Sigmoid colon (tissue), 6 donors: ENCODE measurements at regions not wholly inside any gene's neighbourhood (a gene's known extent, or its start where the extent isn't known, plus 50 kb on each side); places are given as distances from the start of the nearest gene placed in this dataset.

Experiments used
- DNase-seq: peaks from one replicate; pipeline ENCODE4 v3.0.0-alpha.2; 2019
- H3K27ac ChIP-seq, 4 donors: fragments of 200-600 bp; sonication (generic); one replicate each; pipeline ENCODE4 v1.5.1; 2016 to 2019; ENCODE audit warnings: mild to moderate bottlenecking in 1 of 4
- H3K27me3 ChIP-seq, 3 donors: fragments of 200-600 bp; sonication (generic); one replicate each; pipeline ENCODE4 v1.5.1; 2019; ENCODE audit warnings: mild to moderate bottlenecking in 1 of 3
- H3K36me3 ChIP-seq, 4 donors: fragments of 200-600 bp; sonication (generic); one replicate each; pipeline ENCODE4 v1.5.1; 2016 to 2019
- H3K4me1 ChIP-seq, 4 donors: fragments of 200-600 bp; sonication (generic); one replicate each; pipeline ENCODE4 v1.5.1; 2017 to 2019
- H3K4me3 ChIP-seq, 4 donors: fragments of 200-600 bp; sonication (generic); one replicate each; pipeline ENCODE4 v1.5.1; 2017 to 2019; ENCODE audit warnings: mild to moderate bottlenecking in 2 of 4, moderate library complexity in 1 of 4
- H3K9me3 ChIP-seq, 4 donors: fragments of 200-600 bp in 3 of 4; sonication (generic) in 3 of 4; one replicate each; pipeline versions ENCODE4 v1.5.1 to v1.6.1; 2013 to 2019
- CTCF ChIP-seq, 4 experiments: fragments of 450-650 bp in 3 of 4; fragments of 200-600 bp in 1 of 4; IDR thresholded peaks; one replicate each; pipeline ENCODE4 v1.5.1; 2016 to 2019; ENCODE audit warnings: antibody characterized with exemption in 4 of 4, mild to moderate bottlenecking in 3 of 4, moderate library complexity in 2 of 4
- EP300 ChIP-seq, 4 donors: sonication (generic); formaldehyde crosslinking; IDR thresholded peaks; one replicate each; pipeline ENCODE4 v1.6.1; 2017; ENCODE audit warnings: antibody characterized with exemption in 4 of 4
- POLR2A ChIP-seq, 2 donors: fragments of 450-650 bp; IDR thresholded peaks; one replicate each; pipeline ENCODE4 v1.6.1; 2016; ENCODE audit warnings: antibody characterized with exemption in 2 of 2, mild to moderate bottlenecking in 2 of 2, moderate library complexity in 2 of 2
- POLR2AphosphoS5 ChIP-seq, 4 donors: sonication (generic); formaldehyde crosslinking; IDR thresholded peaks; one replicate each; pipeline ENCODE4 v1.6.1; 2017; ENCODE audit warnings: antibody characterized with exemption in 4 of 4
- WGBS, 2 donors: extraction: QIAGEN DNeasy Blood & Tissue Kit; methylation state at CpG; one replicate each; pipeline ENCODE4 v1.1.7; 2013; 5-methylcytosine and 5-hydroxymethylcytosine counted together
- intact Hi-C: fragments of 100-400 bp; cut with DNase I; formaldehyde crosslinking; loops from one replicate; pipeline ENCODE4 v1.15.1; 2023
- donor health status: healthy with polysubstance abuse.
- donor health status: healthy.

DNA sequence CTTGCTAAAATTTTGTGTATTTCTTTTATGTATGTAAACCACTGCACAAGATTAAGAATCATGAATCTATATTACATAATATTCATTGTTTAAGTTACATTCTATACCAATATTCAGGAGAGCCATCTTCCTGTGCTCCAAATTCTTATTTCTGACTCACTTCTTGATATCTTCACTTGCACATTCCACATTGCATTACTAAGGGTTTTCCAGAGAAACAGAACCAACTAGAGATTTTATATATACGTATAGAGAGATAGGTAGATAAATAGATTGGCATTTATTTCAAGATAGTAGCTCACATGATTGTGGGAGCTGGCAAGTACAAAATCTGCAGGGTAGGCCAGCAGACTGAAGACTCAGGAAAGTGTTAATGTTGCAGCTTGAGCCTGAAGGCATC is 222.2 kb upstream of the PRSS16 start:
- TF ChIP-seq EP300 (IDR thresholded peaks at IDR 0.05), result no peak
- TF ChIP-seq CTCF (IDR thresholded peaks at IDR 0.05), result no peak
- no peak for TF ChIP-seq POLR2AphosphoS5 (IDR thresholded peaks at IDR 0.05)
- TF ChIP-seq POLR2A (IDR thresholded peaks at IDR 0.05), result no peak
- no peak for DNase-seq
- H3K4me3 ChIP-seq, result no peak overlapping the region
- intact Hi-C loops, result no loop called here
- peaks cover 0 to 3% (median under 1%) of the 10 kb centered on the region in 4 donors for H3K4me1 ChIP-seq
- no peaks in the 10 kb centered on the region for H3K9me3 ChIP-seq
- H3K36me3 ChIP-seq, result no peaks in the 10 kb centered on the region
- no peaks in the 10 kb centered on the region for H3K27me3 ChIP-seq
- H3K27ac ChIP-seq, result no peak overlapping the region
- WGBS, 2 donors, result 92 to 93% methylated on average over 1 of the region's 1 CpG

DNA sequence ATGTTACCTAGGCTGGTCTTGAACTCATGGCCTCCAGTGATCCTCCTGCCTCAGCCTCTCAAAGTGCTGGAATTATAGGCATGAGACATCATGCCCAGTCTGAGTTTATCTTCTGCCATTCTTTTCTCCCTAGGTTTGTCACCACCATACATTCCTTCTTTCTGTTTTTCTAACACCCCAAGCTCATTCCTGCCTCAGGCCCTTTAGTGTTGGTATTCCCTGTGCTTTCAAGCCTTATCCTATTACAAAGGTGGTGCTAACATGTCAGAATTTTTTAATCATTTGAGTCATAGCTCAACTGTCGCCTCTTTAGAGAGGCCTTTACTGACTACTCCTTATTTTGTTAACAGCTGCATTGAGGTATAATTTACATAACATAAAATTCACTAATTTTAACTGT is 221.1 kb upstream of the PRSS16 start:
- DNase-seq, result no peak

GRCh38 chr6:27031302-27031701 is 216.2 kb upstream of the PRSS16 start:
- intact Hi-C loops, result no loop called here
- 96 to 99% methylated on average over 1 of the region's 1 CpG for WGBS, 2 donors

More for the DNA sequence above, 221.1 kb upstream of the PRSS16 start:
- intact Hi-C loops, result no loop called here
- Histone ChIP-seq H3K27ac (no peak overlapping the region), H3K4me1 (no peaks in the 10 kb centered on the region), H3K4me3 (no peak overlapping the region), H3K9me3 (no peaks in the 10 kb centered on the region), H3K36me3 (no peaks in the 10 kb centered on the region), H3K27me3 (no peaks in the 10 kb centered on the region)
- WGBS, 2 donors, result 92 to 93% methylated on average over 1 of the region's 1 CpG
- TF ChIP-seq POLR2A (IDR thresholded peaks at IDR 0.05) (no peak), CTCF (IDR thresholded peaks at IDR 0.05) (no peak), EP300 (IDR thresholded peaks at IDR 0.05) (no peak), POLR2AphosphoS5 (IDR thresholded peaks at IDR 0.05) (no peak)

GRCh38 chr6:27038498-27038897 is 209.0 kb upstream of the PRSS16 start:
- Histone ChIP-seq H3K27ac (no peak overlapping the region), H3K9me3 (no peaks in the 10 kb centered on the region), H3K36me3 (no peaks in the 10 kb centered on the region), H3K4me3 (no peak overlapping the region), H3K27me3 (peaks cover 0 to 5% (median 0%) of the 10 kb centered on the region in 3 donors), H3K4me1 (no peaks in the 10 kb centered on the region)
- intact Hi-C loops, result no loop called here
- TF ChIP-seq CTCF (IDR thresholded peaks at IDR 0.05), result no peak
- DNase-seq, result no peak

More at GRCh38 chr6:27031302-27031701, 216.2 kb upstream of the PRSS16 start:
- H3K4me3 ChIP-seq, result no peak overlapping the region
- TF ChIP-seq CTCF (IDR thresholded peaks at IDR 0.05) (no peak), POLR2A (IDR thresholded peaks at IDR 0.05) (no peak), EP300 (IDR thresholded peaks at IDR 0.05) (no peak), POLR2AphosphoS5 (IDR thresholded peaks at IDR 0.05) (no peak)
- H3K27ac ChIP-seq, result no peak overlapping the region
- no peaks in the 10 kb centered on the region for H3K9me3 ChIP-seq
- no peaks in the 10 kb centered on the region for H3K4me1 ChIP-seq
- DNase-seq, result no peak
- H3K36me3 ChIP-seq, result no peaks in the 10 kb centered on the region
- H3K27me3 ChIP-seq, result no peaks in the 10 kb centered on the region

- no peak overlapping the region for H3K4me3 ChIP-seq
- no peak for DNase-seq
- H3K27me3 ChIP-seq, result peaks cover 0 to 5% (median 0%) of the 10 kb centered on the region in 3 donors
- no peaks in the 10 kb centered on the region for H3K9me3 ChIP-seq
- no peak overlapping the region for H3K27ac ChIP-seq
- intact Hi-C loops, result no loop called here
- H3K4me1 ChIP-seq, result no peaks in the 10 kb centered on the region
- H3K36me3 ChIP-seq, result no peaks in the 10 kb centered on the region
- TF ChIP-seq EP300 (IDR thresholded peaks at IDR 0.05) (no peak), POLR2AphosphoS5 (IDR thresholded peaks at IDR 0.05) (no peak), POLR2A (IDR thresholded peaks at IDR 0.05) (no peak), CTCF (IDR thresholded peaks at IDR 0.05) (no peak)
- 73% methylated on average over 7 of the region's 7 CpGs for WGBS, 2 donors
These were observed 207.1 kb upstream of the PRSS16 start for GRCh38 chr6:27040244-27041042.
